ENCODE measurements at regions not wholly inside any gene's neighbourhood (a gene's known extent, or its start where the extent isn't known, plus 50 kb on each side); places are given as distances from the start of the nearest gene placed in this dataset.
"Not testable (repeated sequence)": the region's sequence is repeated elsewhere in the genome, so short reads cannot be mapped to it uniquely, and the experiment has no call there.

DNA sequence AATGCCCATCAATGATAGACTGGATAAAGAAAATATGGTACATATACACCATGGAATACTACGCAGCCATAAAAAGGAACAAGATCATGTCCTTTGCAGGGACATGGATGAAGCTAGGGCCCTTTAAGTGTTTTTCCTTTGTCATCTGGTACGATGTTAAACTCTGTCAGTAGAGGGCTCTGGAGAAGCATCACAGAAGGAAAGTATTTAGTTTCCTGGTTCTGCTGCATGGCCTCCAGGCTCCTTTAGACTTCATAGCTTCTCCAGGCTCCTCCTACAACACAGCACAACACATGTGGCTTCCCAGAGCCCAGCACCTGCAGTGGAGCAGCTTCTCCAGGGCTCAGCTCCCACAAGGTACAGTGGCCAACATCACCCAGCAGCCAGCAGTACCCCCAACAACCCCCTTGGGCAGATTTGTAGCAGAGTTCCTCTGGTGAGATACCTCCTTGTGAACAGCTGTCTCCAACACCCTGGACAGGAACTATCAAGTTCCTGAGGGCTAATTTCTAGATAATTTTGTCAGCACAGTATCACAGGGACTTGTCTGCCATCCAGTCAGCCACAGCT is 63.4 kb downstream of the KCTD12 start:
- Mint-ChIP-seq H3K4me1 (ENCODE audit: low read depth) (no peaks in the 10 kb centered on the region), H3K4me3 (ENCODE audit: low read depth) (no peak overlapping the region), H3K27ac (no peak overlapping the region), H3K9me3 (ENCODE audit: low read depth) (no peaks in the 10 kb centered on the region), H3K27me3 (peaks cover 17% of the 10 kb centered on the region), H3K36me3 (ENCODE audit: insufficient read depth) (no peaks in the 10 kb centered on the region)
- TF ChIP-seq, protein P1, sequence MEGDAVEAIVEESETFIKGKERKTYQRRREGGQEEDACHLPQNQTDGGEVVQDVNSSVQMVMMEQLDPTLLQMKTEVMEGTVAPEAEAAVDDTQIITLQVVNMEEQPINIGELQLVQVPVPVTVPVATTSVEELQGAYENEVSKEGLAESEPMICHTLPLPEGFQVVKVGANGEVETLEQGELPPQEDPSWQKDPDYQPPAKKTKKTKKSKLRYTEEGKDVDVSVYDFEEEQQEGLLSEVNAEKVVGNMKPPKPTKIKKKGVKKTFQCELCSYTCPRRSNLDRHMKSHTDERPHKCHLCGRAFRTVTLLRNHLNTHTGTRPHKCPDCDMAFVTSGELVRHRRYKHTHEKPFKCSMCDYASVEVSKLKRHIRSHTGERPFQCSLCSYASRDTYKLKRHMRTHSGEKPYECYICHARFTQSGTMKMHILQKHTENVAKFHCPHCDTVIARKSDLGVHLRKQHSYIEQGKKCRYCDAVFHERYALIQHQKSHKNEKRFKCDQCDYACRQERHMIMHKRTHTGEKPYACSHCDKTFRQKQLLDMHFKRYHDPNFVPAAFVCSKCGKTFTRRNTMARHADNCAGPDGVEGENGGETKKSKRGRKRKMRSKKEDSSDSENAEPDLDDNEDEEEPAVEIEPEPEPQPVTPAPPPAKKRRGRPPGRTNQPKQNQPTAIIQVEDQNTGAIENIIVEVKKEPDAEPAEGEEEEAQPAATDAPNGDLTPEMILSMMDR (IDR thresholded peaks at IDR 0.05; ENCODE audit: unreplicated experiment), result no peak
- DNase-seq (ENCODE audit: low spot score, unreplicated experiment), result no peak

DNA sequence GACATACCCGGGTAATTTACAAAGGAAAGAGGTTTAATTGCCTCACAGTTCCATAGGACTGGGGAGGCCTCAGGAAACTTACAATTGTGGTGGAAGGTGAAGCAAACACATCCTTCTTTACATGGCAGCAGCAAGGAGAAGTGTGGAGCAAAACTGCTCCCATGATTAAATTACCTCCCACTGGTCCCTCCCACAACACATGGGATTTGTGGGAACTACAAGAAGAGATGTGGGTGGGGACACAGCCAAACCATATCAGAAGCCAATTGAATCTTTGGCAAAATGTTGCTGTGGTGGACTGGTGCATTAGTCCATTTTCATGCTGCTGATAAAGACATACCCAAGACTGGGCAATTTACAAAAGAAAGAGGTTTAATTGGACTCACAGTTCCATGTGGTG is 65.0 kb downstream of the KCTD12 start:
- not testable (repeated sequence) for DNase-seq (ENCODE audit: low spot score, unreplicated experiment); H3K36me3 Mint-ChIP-seq (ENCODE audit: insufficient read depth); H3K4me1 Mint-ChIP-seq (ENCODE audit: low read depth); H3K4me3 Mint-ChIP-seq (ENCODE audit: low read depth); H3K9me3 Mint-ChIP-seq (ENCODE audit: low read depth); H3K27ac Mint-ChIP-seq
- H3K27me3 Mint-ChIP-seq, result peaks cover 15% of the 10 kb centered on the region

DNA sequence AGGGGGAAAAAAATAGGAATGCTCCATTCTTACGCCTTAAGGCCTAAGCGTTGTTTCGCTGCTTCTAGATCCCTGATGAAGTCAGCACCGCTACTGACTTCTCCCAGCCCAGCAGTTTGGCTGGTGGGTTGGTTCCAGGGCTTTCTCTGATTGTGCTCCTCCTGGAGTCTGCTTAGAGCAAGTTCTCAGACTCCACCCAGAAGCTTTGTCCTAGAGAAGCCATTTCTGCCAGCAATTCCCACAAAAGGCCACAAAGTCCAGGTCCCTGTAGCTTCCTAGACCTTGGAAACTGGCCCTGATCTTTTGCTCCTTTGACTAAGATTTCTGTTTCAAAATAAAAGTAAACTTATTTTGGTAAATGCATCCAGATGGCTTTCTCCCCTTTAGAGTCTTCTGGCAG is 65.4 kb downstream of the KCTD12 start:
- Mint-ChIP-seq H3K4me3 (ENCODE audit: low read depth) (no peak overlapping the region), H3K36me3 (ENCODE audit: insufficient read depth) (no peaks in the 10 kb centered on the region), H3K27me3 (peaks cover 15% of the 10 kb centered on the region), H3K27ac (no peak overlapping the region), H3K9me3 (ENCODE audit: low read depth) (no peaks in the 10 kb centered on the region), H3K4me1 (ENCODE audit: low read depth) (no peaks in the 10 kb centered on the region)
- no peak for DNase-seq (ENCODE audit: low spot score, unreplicated experiment)
- TF ChIP-seq, protein P1 (IDR thresholded peaks at IDR 0.05; ENCODE audit: unreplicated experiment), result no peak

DNA sequence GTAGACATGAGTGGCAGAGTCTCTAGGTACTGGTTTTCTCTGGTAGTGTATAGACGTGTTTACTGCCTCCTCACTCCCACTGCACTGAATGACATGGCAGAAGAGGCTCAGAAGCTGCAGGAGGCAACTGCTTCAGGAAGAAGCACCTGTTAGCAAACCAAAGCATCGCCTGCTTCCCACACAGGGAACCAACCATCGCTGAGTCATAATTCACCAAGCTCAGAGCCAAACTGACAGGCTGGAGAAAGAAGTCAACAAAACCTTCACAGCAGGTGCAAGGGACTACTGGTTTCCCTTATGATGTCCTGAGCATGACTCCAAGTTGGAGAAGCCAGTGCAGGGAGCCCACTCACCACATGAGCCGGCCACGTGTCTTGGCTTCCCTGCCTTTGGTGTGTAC is 69.8 kb downstream of the KCTD12 start:
- H3K27ac Mint-ChIP-seq, result no peak overlapping the region
- H3K27me3 Mint-ChIP-seq, result peaks cover 15% of the 10 kb centered on the region
- no peaks in the 10 kb centered on the region for H3K36me3 Mint-ChIP-seq (ENCODE audit: insufficient read depth)
- TF ChIP-seq, protein P1 (IDR thresholded peaks at IDR 0.05; ENCODE audit: unreplicated experiment), result no peak
- no peaks in the 10 kb centered on the region for H3K9me3 Mint-ChIP-seq (ENCODE audit: low read depth)
- no peak overlapping the region for H3K4me3 Mint-ChIP-seq (ENCODE audit: low read depth)
- H3K4me1 Mint-ChIP-seq (ENCODE audit: low read depth), result no peaks in the 10 kb centered on the region
- no peak for DNase-seq (ENCODE audit: low spot score, unreplicated experiment)

DNA sequence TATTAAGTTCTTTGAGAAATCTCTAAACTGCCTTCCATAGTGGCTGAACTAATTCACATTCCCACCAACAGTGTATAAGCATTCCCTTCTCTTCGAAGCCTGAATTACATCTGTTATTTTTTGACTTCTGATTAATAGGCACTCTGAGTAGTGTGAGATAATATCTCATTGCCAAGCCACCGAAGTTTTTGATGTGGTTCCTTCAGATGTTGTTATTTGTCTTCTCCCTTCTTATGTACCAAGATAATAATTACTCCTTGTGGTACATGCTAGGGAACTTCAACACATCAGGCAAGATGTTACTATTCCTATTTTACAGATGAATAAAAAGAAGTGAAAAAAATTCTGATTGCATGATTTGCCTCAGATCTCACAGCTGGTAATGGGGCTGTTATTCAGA is 70.9 kb downstream of the KCTD12 start:
- Mint-ChIP-seq H3K4me1 (ENCODE audit: low read depth) (no peaks in the 10 kb centered on the region), H3K36me3 (ENCODE audit: insufficient read depth) (no peaks in the 10 kb centered on the region), H3K27me3 (peaks cover 15% of the 10 kb centered on the region), H3K27ac (no peak overlapping the region), H3K9me3 (ENCODE audit: low read depth) (no peaks in the 10 kb centered on the region), H3K4me3 (ENCODE audit: low read depth) (no peak overlapping the region)
- TF ChIP-seq, protein P1 (IDR thresholded peaks at IDR 0.05; ENCODE audit: unreplicated experiment), result no peak
- no peak for DNase-seq (ENCODE audit: low spot score, unreplicated experiment)

DNA sequence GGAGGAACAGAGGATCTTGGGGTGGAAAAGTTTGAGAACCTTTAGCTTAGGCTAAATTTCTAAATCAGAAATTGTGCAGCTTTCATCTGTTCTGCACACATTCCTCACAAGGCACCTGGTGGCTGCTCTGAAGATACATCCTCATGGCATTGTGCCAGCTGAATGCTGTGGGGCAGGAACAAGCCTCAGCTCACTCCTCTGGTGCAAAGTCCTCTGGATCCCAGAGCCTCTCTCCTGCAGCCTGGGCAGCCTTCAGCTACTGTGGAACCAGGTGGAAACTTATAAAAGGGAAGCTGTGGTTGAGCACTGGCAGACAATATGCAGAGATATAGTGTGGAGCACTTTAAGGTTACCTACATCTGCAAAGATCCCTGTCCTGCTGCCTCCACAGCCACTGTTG is 72.3 kb downstream of the KCTD12 start:
- H3K27ac Mint-ChIP-seq, result no peak overlapping the region
- TF ChIP-seq, protein P1 (IDR thresholded peaks at IDR 0.05; ENCODE audit: unreplicated experiment), result no peak
- H3K4me1 Mint-ChIP-seq (ENCODE audit: low read depth), result no peaks in the 10 kb centered on the region
- DNase-seq (ENCODE audit: low spot score, unreplicated experiment), result no peak
- no peak overlapping the region for H3K4me3 Mint-ChIP-seq (ENCODE audit: low read depth)
- H3K36me3 Mint-ChIP-seq (ENCODE audit: insufficient read depth), result no peaks in the 10 kb centered on the region
- H3K9me3 Mint-ChIP-seq (ENCODE audit: low read depth), result no peaks in the 10 kb centered on the region
- peaks cover 15% of the 10 kb centered on the region for H3K27me3 Mint-ChIP-seq
